ENCODE measurements at regions not wholly inside any gene's neighbourhood (a gene's known extent, or its start where the extent isn't known, plus 50 kb on each side); places are given as distances from the start of the nearest gene placed in this dataset.
A peak's percentile ranks its signal among the peaks of the same experiment; 100 is the strongest.

DNA sequence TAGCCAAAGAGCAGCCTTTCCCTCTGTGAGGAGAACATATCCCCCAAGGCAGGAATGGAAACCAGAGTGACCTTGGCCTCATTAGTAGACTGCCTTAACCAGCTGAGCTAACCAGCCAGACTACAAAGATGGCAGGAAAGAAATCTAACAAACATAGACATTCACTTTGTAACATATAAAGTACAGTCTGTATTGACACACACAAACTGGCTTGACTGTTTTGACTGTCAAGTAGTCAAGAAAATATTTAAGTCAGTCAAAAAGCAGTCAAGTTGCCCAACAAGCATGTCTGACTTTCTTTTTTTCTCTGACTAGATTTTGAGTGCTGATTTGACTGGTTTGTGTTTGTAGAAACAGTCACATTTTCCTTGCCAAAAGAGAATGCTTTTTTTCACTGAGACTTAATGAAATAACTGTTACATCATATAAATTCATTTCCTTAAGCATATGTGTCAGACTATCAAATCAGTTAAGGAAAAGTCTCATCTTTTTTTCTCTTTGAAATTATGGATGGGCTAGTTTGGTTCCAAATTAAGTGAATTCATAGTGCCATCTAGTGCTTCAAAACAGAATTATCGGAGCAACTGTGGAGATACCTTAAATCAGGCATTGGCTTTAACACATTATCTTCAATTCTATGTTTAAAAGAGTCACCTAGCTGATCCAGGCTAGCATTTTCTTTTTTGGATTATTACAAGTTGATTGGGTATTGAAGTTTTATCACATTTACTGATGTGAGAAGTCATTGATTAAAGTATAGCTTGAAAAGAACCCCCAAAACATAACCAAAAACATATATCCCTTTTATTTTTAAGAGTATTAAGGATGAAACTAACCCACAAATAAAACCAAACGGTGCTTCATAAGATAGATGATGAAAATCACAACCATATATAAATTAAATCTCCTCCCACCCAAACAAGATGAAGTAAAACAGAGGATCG lies 75.0 kb downstream of the ATP6V1G3 start:
- CTCF ChIA-PET, result no interaction called here
- intact Hi-C loops (cut with micrococcal nuclease; ENCODE audit: unreplicated experiment) (loop anchor here (5.0 to 10.0 kb wide), 5 partner anchors 217 to 941 kb away; partner anchors contain the start of gene NEK7), in situ Hi-C loops (cut with HindIII; ENCODE audit: low pct_unique_long_range_greater_than_20kb, low sequenced_read_pairs) (no loop called here)
- Histone ChIP-seq H3K27ac (ENCODE audit: low read length) (peak overlapping the region; percentile 48; the same call in 1 of the 2 replicates), H3K27me3 (ENCODE audit: control insufficient read depth, insufficient read depth, low read length) (no peaks in the 10 kb centered on the region), H3K9me3 (ENCODE audit: control insufficient read depth, insufficient read depth, low read depth, low read length) (no peaks in the 10 kb centered on the region; the same call in 1 of the 2 replicates), H3K4me3 (ENCODE audit: low read depth in 2 of 2, low read length in 2 of 2) (no peak overlapping the region), H3K4me1 (ENCODE audit: control insufficient read depth, insufficient read depth, low read length) (peaks cover 10% of the 10 kb centered on the region; the same call in 1 of the 2 replicates), H3K36me3 (ENCODE audit: control insufficient read depth, insufficient read depth, low read length) (no peaks in the 10 kb centered on the region)
- POLR2A ChIA-PET, result no interaction called here
- ATAC-seq (peak; percentile 70; the same call in 1 of the 2 replicates), DNase-seq (ENCODE audit: low read depth, low spot score) (peak; percentile 35)
- no TSS peak for BruUV-seq (replicated peaks)
- TF ChIP-seq TCF7L2 (IDR thresholded peaks at IDR 0.05; ENCODE audit: low read depth, low read length) (no peak), POLR2AphosphoS5 (IDR thresholded peaks at IDR 0.05; ENCODE audit: low read depth, low read length) (no peak)
- TF ChIP-seq, protein P1, sequence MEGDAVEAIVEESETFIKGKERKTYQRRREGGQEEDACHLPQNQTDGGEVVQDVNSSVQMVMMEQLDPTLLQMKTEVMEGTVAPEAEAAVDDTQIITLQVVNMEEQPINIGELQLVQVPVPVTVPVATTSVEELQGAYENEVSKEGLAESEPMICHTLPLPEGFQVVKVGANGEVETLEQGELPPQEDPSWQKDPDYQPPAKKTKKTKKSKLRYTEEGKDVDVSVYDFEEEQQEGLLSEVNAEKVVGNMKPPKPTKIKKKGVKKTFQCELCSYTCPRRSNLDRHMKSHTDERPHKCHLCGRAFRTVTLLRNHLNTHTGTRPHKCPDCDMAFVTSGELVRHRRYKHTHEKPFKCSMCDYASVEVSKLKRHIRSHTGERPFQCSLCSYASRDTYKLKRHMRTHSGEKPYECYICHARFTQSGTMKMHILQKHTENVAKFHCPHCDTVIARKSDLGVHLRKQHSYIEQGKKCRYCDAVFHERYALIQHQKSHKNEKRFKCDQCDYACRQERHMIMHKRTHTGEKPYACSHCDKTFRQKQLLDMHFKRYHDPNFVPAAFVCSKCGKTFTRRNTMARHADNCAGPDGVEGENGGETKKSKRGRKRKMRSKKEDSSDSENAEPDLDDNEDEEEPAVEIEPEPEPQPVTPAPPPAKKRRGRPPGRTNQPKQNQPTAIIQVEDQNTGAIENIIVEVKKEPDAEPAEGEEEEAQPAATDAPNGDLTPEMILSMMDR (IDR thresholded peaks at IDR 0.05), result peak; percentile 63; the same call in 1 of the 2 replicates

DNA sequence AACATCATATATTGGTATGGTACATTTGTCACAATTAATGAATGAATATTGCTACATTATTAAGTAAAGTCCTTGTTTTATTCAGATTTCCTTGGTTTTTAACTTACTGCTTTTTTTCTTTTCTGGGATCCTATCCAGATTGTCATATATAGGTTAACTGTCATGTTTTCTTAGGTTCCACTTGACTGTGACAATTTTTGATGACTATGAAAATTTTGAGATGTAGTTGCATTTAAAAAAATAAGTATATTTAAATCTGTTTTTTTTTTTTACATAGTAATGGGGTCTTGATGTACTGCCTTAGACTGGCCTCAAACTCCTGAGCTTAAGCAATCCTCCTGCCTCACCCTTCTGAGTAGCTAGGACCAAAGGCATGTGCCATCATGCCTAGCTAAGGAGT lies 76.8 kb downstream of the ATP6V1G3 start:
- BruUV-seq (replicated peaks), result no TSS peak
- Histone ChIP-seq H3K9me3 (ENCODE audit: control insufficient read depth, insufficient read depth, low read depth, low read length) (no peaks in the 10 kb centered on the region; the same call in 1 of the 2 replicates), H3K4me3 (ENCODE audit: low read depth in 2 of 2, low read length in 2 of 2) (no peak overlapping the region), H3K4me1 (ENCODE audit: control insufficient read depth, insufficient read depth, low read length) (peaks cover 10% of the 10 kb centered on the region; the same call in 1 of the 2 replicates), H3K36me3 (ENCODE audit: control insufficient read depth, insufficient read depth, low read length) (no peaks in the 10 kb centered on the region), H3K27me3 (ENCODE audit: control insufficient read depth, insufficient read depth, low read length) (no peaks in the 10 kb centered on the region), H3K27ac (ENCODE audit: low read length) (no peak overlapping the region)
- DNase-seq (ENCODE audit: low read depth, low spot score) (no peak), ATAC-seq (no peak)
- POLR2A ChIA-PET, result no interaction called here
- CTCF ChIA-PET, result no interaction called here
- TF ChIP-seq POLR2AphosphoS5 (IDR thresholded peaks at IDR 0.05; ENCODE audit: low read depth, low read length) (no peak), SIN3A (IDR thresholded peaks at IDR 0.05; ENCODE audit: borderline replicate concordance, insufficient read depth, low read depth, low read length) (no peak), TCF7L2 (IDR thresholded peaks at IDR 0.05; ENCODE audit: low read depth, low read length) (no peak)
- TF ChIP-seq, protein P2, sequence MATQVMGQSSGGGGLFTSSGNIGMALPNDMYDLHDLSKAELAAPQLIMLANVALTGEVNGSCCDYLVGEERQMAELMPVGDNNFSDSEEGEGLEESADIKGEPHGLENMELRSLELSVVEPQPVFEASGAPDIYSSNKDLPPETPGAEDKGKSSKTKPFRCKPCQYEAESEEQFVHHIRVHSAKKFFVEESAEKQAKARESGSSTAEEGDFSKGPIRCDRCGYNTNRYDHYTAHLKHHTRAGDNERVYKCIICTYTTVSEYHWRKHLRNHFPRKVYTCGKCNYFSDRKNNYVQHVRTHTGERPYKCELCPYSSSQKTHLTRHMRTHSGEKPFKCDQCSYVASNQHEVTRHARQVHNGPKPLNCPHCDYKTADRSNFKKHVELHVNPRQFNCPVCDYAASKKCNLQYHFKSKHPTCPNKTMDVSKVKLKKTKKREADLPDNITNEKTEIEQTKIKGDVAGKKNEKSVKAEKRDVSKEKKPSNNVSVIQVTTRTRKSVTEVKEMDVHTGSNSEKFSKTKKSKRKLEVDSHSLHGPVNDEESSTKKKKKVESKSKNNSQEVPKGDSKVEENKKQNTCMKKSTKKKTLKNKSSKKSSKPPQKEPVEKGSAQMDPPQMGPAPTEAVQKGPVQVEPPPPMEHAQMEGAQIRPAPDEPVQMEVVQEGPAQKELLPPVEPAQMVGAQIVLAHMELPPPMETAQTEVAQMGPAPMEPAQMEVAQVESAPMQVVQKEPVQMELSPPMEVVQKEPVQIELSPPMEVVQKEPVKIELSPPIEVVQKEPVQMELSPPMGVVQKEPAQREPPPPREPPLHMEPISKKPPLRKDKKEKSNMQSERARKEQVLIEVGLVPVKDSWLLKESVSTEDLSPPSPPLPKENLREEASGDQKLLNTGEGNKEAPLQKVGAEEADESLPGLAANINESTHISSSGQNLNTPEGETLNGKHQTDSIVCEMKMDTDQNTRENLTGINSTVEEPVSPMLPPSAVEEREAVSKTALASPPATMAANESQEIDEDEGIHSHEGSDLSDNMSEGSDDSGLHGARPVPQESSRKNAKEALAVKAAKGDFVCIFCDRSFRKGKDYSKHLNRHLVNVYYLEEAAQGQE (IDR thresholded peaks at IDR 0.05; ENCODE audit: insufficient read depth in 1 of 2, low read depth in 2 of 2, low read length in 1 of 2), result no peak
- TF ChIP-seq, protein P1 (IDR thresholded peaks at IDR 0.05), result no peak
- intact Hi-C loops (cut with micrococcal nuclease; ENCODE audit: unreplicated experiment), result loop anchor here (5.0 to 10.0 kb wide), 4 partner anchors 309 to 939 kb away; partner anchors contain the start of gene NEK7
- in situ Hi-C loops (cut with HindIII; ENCODE audit: low pct_unique_long_range_greater_than_20kb, low sequenced_read_pairs), result no loop called here
